ENCODE measurements at regions not wholly inside any gene's neighbourhood (a gene's known extent, or its start where the extent isn't known, plus 50 kb on each side); places are given as distances from the start of the nearest gene placed in this dataset.

- Histone ChIP-seq H3K27me3 (ENCODE audit: control insufficient read depth, insufficient read depth, low read length) (no peaks in the 10 kb centered on the region), H3K36me3 (ENCODE audit: control insufficient read depth, insufficient read depth, low read length) (no peaks in the 10 kb centered on the region), H3K9me3 (ENCODE audit: control insufficient read depth, insufficient read depth, low read depth, low read length) (no peaks in the 10 kb centered on the region), H3K27ac (ENCODE audit: insufficient read depth, low read length) (no peak overlapping the region), H3K4me3 (replicated peaks in 1 of 4; ENCODE audit: control extremely low read depth in 1 of 4, insufficient read depth in 1 of 4, low read depth in 3 of 4, low read length in 4 of 4) (no peak overlapping the region), H3K4me2 (ENCODE audit: extremely low read depth, insufficient read depth, low read length) (no peak overlapping the region), H4K20me1 (ENCODE audit: control insufficient read depth, extremely low read depth, insufficient read depth, low read length) (no peaks in the 10 kb centered on the region), H3K4me1 (ENCODE audit: control insufficient read depth, extremely low read depth, insufficient read depth, low read length) (no peaks in the 10 kb centered on the region), H2AFZ (ENCODE audit: low read length) (no peak overlapping the region), H3K79me2 (ENCODE audit: control insufficient read depth, insufficient read depth, low read length) (no peaks in the 10 kb centered on the region), H3K9ac (ENCODE audit: insufficient read depth, low read length) (no peak overlapping the region)
- DNase-seq (ENCODE audit: low read depth in 2 of 2) = no peak
- TF ChIP-seq EZH2 (IDR thresholded peaks at IDR 0.05; ENCODE audit: low read length, missing control alignments) = no peak
- TF ChIP-seq CTCF (conservative IDR thresholded peaks at IDR 0.05 in 1 of 2, IDR thresholded peaks at IDR 0.05 in 1 of 2; ENCODE audit: low read depth in 1 of 2, low read length in 2 of 2) = no peak
Observed at GRCh38 chr14:106679776-106680175, 1153.4 kb downstream of the TMEM121 start.

GRCh38 chr14:106681161-106681560 lies 1154.8 kb downstream of the TMEM121 start:
- no peaks in the 10 kb centered on the region for H3K9me3 ChIP-seq (ENCODE audit: control insufficient read depth, insufficient read depth, low read depth, low read length)
- H3K9ac ChIP-seq (ENCODE audit: insufficient read depth, low read length) = no peak overlapping the region
- no peaks in the 10 kb centered on the region for H3K27me3 ChIP-seq (ENCODE audit: control insufficient read depth, insufficient read depth, low read length)
- no peak for DNase-seq (ENCODE audit: low read depth in 2 of 2)
- H3K79me2 ChIP-seq (ENCODE audit: control insufficient read depth, insufficient read depth, low read length) = no peaks in the 10 kb centered on the region
- no peak overlapping the region for H3K4me2 ChIP-seq (ENCODE audit: extremely low read depth, insufficient read depth, low read length)
- no peaks in the 10 kb centered on the region for H3K36me3 ChIP-seq (ENCODE audit: control insufficient read depth, insufficient read depth, low read length)
- no peak overlapping the region for H3K27ac ChIP-seq (ENCODE audit: insufficient read depth, low read length)
- no peak overlapping the region for H2AFZ ChIP-seq (ENCODE audit: low read length)
- H3K4me1 ChIP-seq (ENCODE audit: control insufficient read depth, extremely low read depth, insufficient read depth, low read length) = no peaks in the 10 kb centered on the region
- no peaks in the 10 kb centered on the region for H4K20me1 ChIP-seq (ENCODE audit: control insufficient read depth, extremely low read depth, insufficient read depth, low read length)
- TF ChIP-seq CTCF (conservative IDR thresholded peaks at IDR 0.05 in 1 of 2, IDR thresholded peaks at IDR 0.05 in 1 of 2; ENCODE audit: low read depth in 1 of 2, low read length in 2 of 2) (no peak), EZH2 (IDR thresholded peaks at IDR 0.05; ENCODE audit: low read length, missing control alignments) (no peak)
- no peak overlapping the region for H3K4me3 ChIP-seq (replicated peaks in 1 of 4; ENCODE audit: control extremely low read depth in 1 of 4, insufficient read depth in 1 of 4, low read depth in 3 of 4, low read length in 4 of 4)

GRCh38 chr14:106681568-106681967 lies 1155.2 kb downstream of the TMEM121 start:
- Histone ChIP-seq H3K4me3 (replicated peaks in 1 of 4; ENCODE audit: control extremely low read depth in 1 of 4, insufficient read depth in 1 of 4, low read depth in 3 of 4, low read length in 4 of 4) (no peak overlapping the region), H3K36me3 (ENCODE audit: control insufficient read depth, insufficient read depth, low read length) (no peaks in the 10 kb centered on the region), H3K79me2 (ENCODE audit: control insufficient read depth, insufficient read depth, low read length) (no peaks in the 10 kb centered on the region), H3K27me3 (ENCODE audit: control insufficient read depth, insufficient read depth, low read length) (no peaks in the 10 kb centered on the region), H3K4me1 (ENCODE audit: control insufficient read depth, extremely low read depth, insufficient read depth, low read length) (no peaks in the 10 kb centered on the region), H3K9ac (ENCODE audit: insufficient read depth, low read length) (no peak overlapping the region), H4K20me1 (ENCODE audit: control insufficient read depth, extremely low read depth, insufficient read depth, low read length) (no peaks in the 10 kb centered on the region), H3K27ac (ENCODE audit: insufficient read depth, low read length) (no peak overlapping the region), H3K4me2 (ENCODE audit: extremely low read depth, insufficient read depth, low read length) (no peak overlapping the region), H2AFZ (ENCODE audit: low read length) (no peak overlapping the region), H3K9me3 (ENCODE audit: control insufficient read depth, insufficient read depth, low read depth, low read length) (no peaks in the 10 kb centered on the region)
- TF ChIP-seq CTCF (conservative IDR thresholded peaks at IDR 0.05 in 1 of 2, IDR thresholded peaks at IDR 0.05 in 1 of 2; ENCODE audit: low read depth in 1 of 2, low read length in 2 of 2) (no peak), EZH2 (IDR thresholded peaks at IDR 0.05; ENCODE audit: low read length, missing control alignments) (no peak)
- no peak for DNase-seq (ENCODE audit: low read depth in 2 of 2)
